CD14-positive monocyte (primary cell): ENCODE measurements at regions not wholly inside any gene's neighbourhood (a gene's known extent, or its start where the extent isn't known, plus 50 kb on each side); places are given as distances from the start of the nearest gene placed in this dataset.

Experiments
- DNase-seq, 3 donors: peaks; one replicate each; pipeline ENCODE4 v3.0.0-alpha.2; 2011 to 2022
- H2AFZ ChIP-seq: 2 replicates; pipeline ENCODE4 v1.6.0; 2012; ENCODE audit warnings: mild to moderate bottlenecking, low read depth, low read length, inconsistent platforms; ENCODE audit not compliant: insufficient read depth, poor library complexity, severe bottlenecking
- H3K27ac ChIP-seq, 2 donors: 1 replicate in 1 of 2; 2 replicates in 1 of 2; pipeline ENCODE4 v1.5.1; 2012 to 2013; ENCODE audit warnings: low read length in 2 of 2, control low read depth in 1 of 2, inconsistent platforms in 1 of 2, low read depth in 1 of 2, mild to moderate bottlenecking in 1 of 2
- H3K27me3 ChIP-seq, 2 donors: one replicate each; pipeline versions ENCODE4 v1.6.0 to v1.6.1; 2011 to 2013; ENCODE audit warnings: low read length in 2 of 2; ENCODE audit not compliant: control insufficient read depth in 2 of 2, insufficient read depth in 2 of 2
- H3K36me3 ChIP-seq, 2 donors: replicated peaks in 1 of 2; 1 replicate in 1 of 2; 2 replicates in 1 of 2; pipeline versions ENCODE4 v1.5.1 to v1.6.1; 2012 to 2013; ENCODE audit warnings: low read length in 2 of 2, control low read depth in 1 of 2, inconsistent platforms in 1 of 2, mild to moderate bottlenecking in 1 of 2; ENCODE audit not compliant: insufficient read depth in 2 of 2, control insufficient read depth in 1 of 2
- H3K4me1 ChIP-seq, 2 donors: 1 replicate in 1 of 2; 2 replicates in 1 of 2; pipeline versions ENCODE4 v1.5.1 to v1.6.1; 2012 to 2013; ENCODE audit warnings: low read length in 2 of 2, control low read depth in 1 of 2, inconsistent platforms in 1 of 2, mild to moderate bottlenecking in 1 of 2, moderate library complexity in 1 of 2; ENCODE audit not compliant: insufficient read depth in 2 of 2, control insufficient read depth in 1 of 2
- H3K4me2 ChIP-seq: replicated peaks from 2 replicates; pipeline ENCODE3; 2012; ENCODE audit warnings: low read length, moderate library complexity, mild to moderate bottlenecking; ENCODE audit not compliant: poor library complexity, severe bottlenecking; ENCODE audit errors: extremely low read depth
- H3K4me3 ChIP-seq, 3 experiments: fragments of 200-600 bp in 1 of 3; sonication (generic) in 1 of 3; replicated peaks in 1 of 3; 1 replicate in 2 of 3; 2 replicates in 1 of 3; pipeline ENCODE4 v1.5.1; 2011 to 2013; ENCODE audit warnings: low read length in 3 of 3, mild to moderate bottlenecking in 3 of 3, control low read depth in 2 of 3, low read depth in 2 of 3, inconsistent platforms in 1 of 3, moderate library complexity in 1 of 3
- H3K79me2 ChIP-seq: 2 replicates; pipeline ENCODE4 v1.6.0; 2012; ENCODE audit warnings: mild to moderate bottlenecking, control low read depth, inconsistent platforms, low read length, moderate library complexity; ENCODE audit not compliant: insufficient read depth
- H3K9ac ChIP-seq: 2 replicates; pipeline ENCODE4 v1.6.0; 2017; ENCODE audit warnings: low read length, mild to moderate bottlenecking; ENCODE audit not compliant: insufficient read depth, poor library complexity, severe bottlenecking
- H3K9me3 ChIP-seq, 2 donors: replicated peaks in 1 of 2; 1 replicate in 1 of 2; 2 replicates in 1 of 2; pipeline versions ENCODE4 v1.5.1 to v1.6.1; 2012 to 2013; ENCODE audit warnings: low read length in 2 of 2, control low read depth in 1 of 2; ENCODE audit not compliant: control insufficient read depth in 1 of 2, insufficient read depth in 1 of 2
- H4K20me1 ChIP-seq: 2 replicates; pipeline ENCODE4 v1.6.0; 2012; ENCODE audit warnings: mild to moderate bottlenecking, low read length, control low read depth, moderate library complexity; ENCODE audit not compliant: insufficient read depth
- H3K27ac Mint-ChIP-seq, 7 donors: one replicate each; pipeline ENCODE4 v1.8.0; 2020; ENCODE audit warnings: mild to moderate bottlenecking in 7 of 7, mixed read lengths in 7 of 7, moderate library complexity in 6 of 7, inconsistent platforms in 2 of 7
- H3K27me3 Mint-ChIP-seq, 3 donors: one replicate each; pipeline ENCODE4 v1.8.0; 2021 to 2022; ENCODE audit warnings: low read depth in 3 of 3, mild to moderate bottlenecking in 3 of 3, mixed read lengths in 3 of 3, moderate library complexity in 3 of 3, inconsistent platforms in 1 of 3
- H3K36me3 Mint-ChIP-seq, 2 donors: one replicate each; pipeline ENCODE4 v1.8.0; 2020; ENCODE audit warnings: mixed read lengths in 2 of 2, inconsistent platforms in 1 of 2, mild to moderate bottlenecking in 1 of 2
- H3K4me1 Mint-ChIP-seq: one replicate; pipeline ENCODE4 v1.8.0; 2020; ENCODE audit warnings: mild to moderate bottlenecking, mixed read lengths
- H3K4me3 Mint-ChIP-seq, 2 donors: one replicate each; pipeline ENCODE4 v1.8.0; 2020; ENCODE audit warnings: mild to moderate bottlenecking in 2 of 2, mixed read lengths in 2 of 2, moderate library complexity in 1 of 2
- H3K9me3 Mint-ChIP-seq, 7 donors: one replicate each; pipeline ENCODE4 v1.8.0; 2020 to 2022; ENCODE audit warnings: mixed read lengths in 7 of 7, mild to moderate bottlenecking in 6 of 7, moderate library complexity in 6 of 7, inconsistent platforms in 2 of 7
- CTCF ChIP-seq: fragments of 200-600 bp; IDR thresholded peaks from one replicate; pipeline ENCODE4 v1.8.0; 2022; ENCODE audit warnings: antibody characterized with exemption, mild to moderate bottlenecking
- WGBS: methylation state at CpG from one replicate; pipeline ENCODE4 v1.1.5; 2013; ENCODE audit warnings: missing lambda C conversion rate; ENCODE audit not compliant: insufficient coverage; 5-methylcytosine and 5-hydroxymethylcytosine counted together
- intact Hi-C, 2 donors: fragments of 100-400 bp; cut with micrococcal nuclease; formaldehyde crosslinking; loops; one replicate each; pipeline versions ENCODE4 v1.15.0 to v1.15.1; 2023

GRCh38 chr10:15440204-15440711 lies 69.2 kb upstream of the FAM171A1 start:
- H3K27ac Mint-ChIP-seq: no peak overlapping the region
- intact Hi-C loops: no loop called here
- no peak overlapping the region for H3K4me2 ChIP-seq
- H2AFZ ChIP-seq: no peak overlapping the region
- no peak for DNase-seq
- H3K4me3 Mint-ChIP-seq: no peak overlapping the region
- H3K27me3 ChIP-seq: peaks cover 0 to 4% of the 10 kb centered on the region in 2 donors
- H3K27ac ChIP-seq: no peak overlapping the region
- no peak for TF ChIP-seq CTCF
- no peaks in the 10 kb centered on the region for H3K9me3 ChIP-seq
- peaks cover 12 to 25% (median 12%) of the 10 kb centered on the region in 3 donors for H3K27me3 Mint-ChIP-seq
- no peak overlapping the region for H3K9ac ChIP-seq
- no peaks in the 10 kb centered on the region for H4K20me1 ChIP-seq
- 94% methylated on average over 5 of the region's 9 CpGs for WGBS
- no peaks in the 10 kb centered on the region for H3K79me2 ChIP-seq
- no peaks in the 10 kb centered on the region for H3K36me3 Mint-ChIP-seq
- no peaks in the 10 kb centered on the region for H3K36me3 ChIP-seq
- no peaks in the 10 kb centered on the region for H3K4me1 ChIP-seq
- H3K9me3 Mint-ChIP-seq: peaks cover 0 to 2% (median 0%) of the 10 kb centered on the region in 7 donors
- H3K4me3 ChIP-seq: no peak overlapping the region
- peaks cover 4% of the 10 kb centered on the region for H3K4me1 Mint-ChIP-seq

GRCh38 chr10:15439341-15439842 lies 68.3 kb upstream of the FAM171A1 start:
- DNase-seq: no peak
- H3K4me1 Mint-ChIP-seq: peaks cover 4% of the 10 kb centered on the region
- no peak overlapping the region for H3K4me3 ChIP-seq
- H3K27ac Mint-ChIP-seq: no peak overlapping the region
- H4K20me1 ChIP-seq: no peaks in the 10 kb centered on the region
- H3K27ac ChIP-seq: no peak overlapping the region
- no peaks in the 10 kb centered on the region for H3K9me3 ChIP-seq
- intact Hi-C loops: no loop called here
- no peak overlapping the region for H3K4me2 ChIP-seq
- no peaks in the 10 kb centered on the region for H3K4me1 ChIP-seq
- H3K79me2 ChIP-seq: no peaks in the 10 kb centered on the region
- WGBS: 0% methylated on average over 2 of the region's 12 CpGs
- H3K36me3 ChIP-seq: no peaks in the 10 kb centered on the region
- H3K36me3 Mint-ChIP-seq: no peaks in the 10 kb centered on the region
- H3K4me3 Mint-ChIP-seq: no peak overlapping the region
- no peak overlapping the region for H3K9ac ChIP-seq
- H2AFZ ChIP-seq: no peak overlapping the region
- TF ChIP-seq CTCF: no peak
- peaks cover 0 to 2% (median 0%) of the 10 kb centered on the region in 7 donors for H3K9me3 Mint-ChIP-seq
- peaks cover 0 to 4% of the 10 kb centered on the region in 2 donors for H3K27me3 ChIP-seq
- H3K27me3 Mint-ChIP-seq: peaks cover 12 to 25% (median 12%) of the 10 kb centered on the region in 3 donors
